MCF 10A (cell line): ENCODE measurements at regions not wholly inside any gene's neighbourhood (a gene's known extent, or its start where the extent isn't known, plus 50 kb on each side); places are given as distances from the start of the nearest gene placed in this dataset.

Experiments
- BruUV-seq: library from RNA; stranded (reverse); fragments of 400-500 nt; replicated peaks from 2 replicates; lab custom pipeline; 2021; lab: Mats Ljungman, UMichigan
- CTCF ChIA-PET: fragments of 300-600 bp; sonication (Branson Sonifier 250); formaldehyde crosslinking; extraction: SDS; loops from one replicate; lab custom pipeline; 2021; ENCODE audit warnings: antibody characterized with exemption, inconsistent platforms; lab: Yijun Ruan, JAX
- POLR2A ChIA-PET: fragments of 300-600, 350-650 bp; sonication (Branson Sonifier 250); formaldehyde crosslinking; extraction: SDS; loops from one replicate; lab custom pipeline; 2020; ENCODE audit warnings: antibody characterized with exemption, inconsistent platforms; lab: Yijun Ruan, JAX
- DNase-seq: peaks from one replicate; pipeline ENCODE4 v3.0.0-alpha.2; 2018; ENCODE audit not compliant: unreplicated experiment
- H3K27ac Mint-ChIP-seq: one replicate; pipeline ENCODE4 v1.8.0; 2022; ENCODE audit warnings: mild to moderate bottlenecking, low read depth, mixed read lengths; ENCODE audit not compliant: unreplicated experiment
- H3K27me3 Mint-ChIP-seq: one replicate; pipeline ENCODE4 v1.8.0; 2022; ENCODE audit warnings: mixed read lengths; ENCODE audit not compliant: insufficient read depth, unreplicated experiment
- H3K36me3 Mint-ChIP-seq: one replicate; pipeline ENCODE4 v1.8.0; 2022; ENCODE audit warnings: mild to moderate bottlenecking, moderate library complexity, mixed read lengths; ENCODE audit not compliant: insufficient read depth, unreplicated experiment
- H3K4me1 Mint-ChIP-seq: one replicate; pipeline ENCODE4 v1.8.0; 2022; ENCODE audit warnings: mixed read lengths; ENCODE audit not compliant: insufficient read depth, unreplicated experiment
- H3K4me3 Mint-ChIP-seq: one replicate; pipeline ENCODE4 v1.8.0; 2022; ENCODE audit warnings: mild to moderate bottlenecking, moderate library complexity, mixed read lengths; ENCODE audit not compliant: unreplicated experiment
- H3K9me3 Mint-ChIP-seq: one replicate; pipeline ENCODE4 v1.8.0; 2022; ENCODE audit warnings: mixed read lengths; ENCODE audit not compliant: unreplicated experiment
- CTCF ChIP-seq: fragments of 200-600 bp; IDR thresholded peaks from one replicate; pipeline ENCODE4 v1.8.0; 2022; ENCODE audit warnings: antibody characterized with exemption, mild to moderate bottlenecking; ENCODE audit not compliant: unreplicated experiment
- intact Hi-C: fragments of 100-400 bp; cut with micrococcal nuclease; formaldehyde crosslinking; loops from 2 replicates; pipeline ENCODE4 v1.14.1; 2022

GRCh38 chr3:27022096-27022761, 347.0 kb downstream of the NEK10 start:
- Mint-ChIP-seq H3K9me3 (no peaks in the 10 kb centered on the region), H3K4me1 (no peaks in the 10 kb centered on the region), H3K36me3 (no peaks in the 10 kb centered on the region), H3K27ac (no peak overlapping the region), H3K27me3 (no peaks in the 10 kb centered on the region), H3K4me3 (no peak overlapping the region)
- no peak for DNase-seq
- intact Hi-C loops: no loop called here
- TF ChIP-seq CTCF: no peak
- ChIA-PET POLR2A (no interaction called here), CTCF (no interaction called here)
- no TSS peak for BruUV-seq

GRCh38 chr3:27024493-27024892, 344.7 kb downstream of the NEK10 start:
- no peak for DNase-seq
- no TSS peak for BruUV-seq
- ChIA-PET CTCF (no interaction called here), POLR2A (no interaction called here)
- no peaks in the 10 kb centered on the region for H3K4me1 Mint-ChIP-seq
- no peaks in the 10 kb centered on the region for H3K36me3 Mint-ChIP-seq
- no peak overlapping the region for H3K4me3 Mint-ChIP-seq
- no peak for TF ChIP-seq CTCF
- H3K27me3 Mint-ChIP-seq: no peaks in the 10 kb centered on the region
- H3K9me3 Mint-ChIP-seq: no peaks in the 10 kb centered on the region
- H3K27ac Mint-ChIP-seq: no peak overlapping the region
- intact Hi-C loops: no loop called here

- no peak for TF ChIP-seq CTCF
- DNase-seq: no peak
- Mint-ChIP-seq H3K27me3 (no peaks in the 10 kb centered on the region), H3K27ac (no peak overlapping the region), H3K9me3 (no peaks in the 10 kb centered on the region), H3K4me1 (no peaks in the 10 kb centered on the region), H3K4me3 (no peak overlapping the region), H3K36me3 (no peaks in the 10 kb centered on the region)
- intact Hi-C loops: no loop called here
- CTCF ChIA-PET: interaction anchor here (0.6 kb wide), 1 partner anchor 13 kb away, joined by 3 read pairs; no protein-coding TSS in a partner anchor
- BruUV-seq: no TSS peak
- POLR2A ChIA-PET: no interaction called here
These were observed 343.5 kb downstream of the NEK10 start for GRCh38 chr3:27025718-27026117.

- no peak for DNase-seq
- no TSS peak for BruUV-seq
- H3K27me3 Mint-ChIP-seq: no peaks in the 10 kb centered on the region
- no peaks in the 10 kb centered on the region for H3K9me3 Mint-ChIP-seq
- ChIA-PET POLR2A (no interaction called here), CTCF (interaction anchor here (0.6 to 0.9 kb wide), 4 partner anchors 16 to 1761 kb away, joined by 3 read pairs; no protein-coding TSS in a partner anchor)
- H3K36me3 Mint-ChIP-seq: no peaks in the 10 kb centered on the region
- intact Hi-C loops: no loop called here
- TF ChIP-seq CTCF: no peak
- no peaks in the 10 kb centered on the region for H3K4me1 Mint-ChIP-seq
- H3K27ac Mint-ChIP-seq: no peak overlapping the region
- no peak overlapping the region for H3K4me3 Mint-ChIP-seq
These were observed 337.7 kb downstream of the NEK10 start for GRCh38 chr3:27031476-27031875.
